Stimulated activated CD8-positive, alpha-beta memory T cell treated with anti-CD3 and anti-CD28 coated beads, Interleukin-15, amount 100 ng/mL, for 48 hours (primary cell): ENCODE measurements at regions not wholly inside any gene's neighbourhood (a gene's known extent, or its start where the extent isn't known, plus 50 kb on each side); places are given as distances from the start of the nearest gene placed in this dataset.

Source experiments
- DNase-seq, 2 donors: peaks; one replicate each; pipeline ENCODE4 v3.0.0-alpha.2; 2020; ENCODE audit warnings: low read depth in 2 of 2

DNA sequence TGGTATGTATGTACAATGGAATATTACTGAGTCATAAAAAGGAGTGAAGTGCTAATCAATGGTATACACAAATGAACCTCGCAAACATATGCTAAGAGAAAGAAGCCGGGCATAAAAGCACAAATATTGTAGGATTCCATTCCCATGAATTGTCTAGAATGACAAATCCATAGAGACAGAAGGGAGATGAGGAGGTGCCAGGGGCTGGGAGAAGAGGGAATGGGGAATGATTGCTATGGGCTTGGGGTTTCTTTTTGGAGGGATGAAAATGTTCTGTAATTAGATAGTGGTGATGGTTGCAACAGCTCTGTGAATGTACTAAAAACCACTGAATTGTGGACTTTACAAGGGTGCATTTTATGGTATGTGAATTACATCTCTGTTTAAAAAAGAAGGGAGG, 73.5 kb downstream of the GLI2 start:
- DNase-seq: no peak

DNA sequence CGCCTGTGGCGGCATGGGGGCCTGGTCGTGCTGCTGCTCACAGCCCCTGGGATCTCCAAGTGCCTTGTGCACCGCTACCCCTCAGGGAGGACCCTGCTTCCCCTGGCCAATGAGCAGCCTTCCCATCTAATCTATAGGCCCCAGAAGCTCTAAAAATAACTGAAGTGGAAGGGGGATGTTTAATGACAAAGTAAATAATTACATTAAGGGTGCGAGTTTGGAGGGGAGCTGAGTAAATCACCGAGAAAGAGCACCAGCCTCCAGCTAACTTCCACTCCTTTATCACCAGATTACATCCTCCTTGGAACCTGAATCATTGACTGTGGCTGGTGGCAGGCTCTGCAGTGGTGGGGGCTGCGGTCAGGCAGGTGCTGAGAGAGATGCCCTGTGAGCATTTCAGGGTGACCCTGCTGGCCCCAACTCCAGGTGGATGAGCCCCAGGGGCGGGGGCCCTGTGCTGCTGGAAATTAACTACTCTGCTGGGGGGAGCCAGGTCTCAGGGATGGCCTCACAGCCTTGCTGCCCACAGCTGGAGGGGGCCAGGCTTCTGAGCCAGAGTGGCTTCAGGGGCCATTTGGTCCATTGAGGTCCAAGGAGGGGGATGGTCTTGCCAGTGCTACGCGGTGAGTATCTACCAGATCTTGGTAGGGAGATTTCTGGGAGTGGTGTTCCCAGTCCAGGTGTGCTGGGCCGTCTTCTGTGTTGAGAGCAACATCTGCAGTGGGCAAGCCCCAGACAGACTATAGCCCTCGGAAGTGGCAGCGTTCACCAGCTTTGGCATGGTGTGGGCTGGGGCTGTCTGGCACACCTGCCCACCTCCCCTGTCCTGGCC, 74.2 kb downstream of the GLI2 start:
- DNase-seq: no peak

DNA sequence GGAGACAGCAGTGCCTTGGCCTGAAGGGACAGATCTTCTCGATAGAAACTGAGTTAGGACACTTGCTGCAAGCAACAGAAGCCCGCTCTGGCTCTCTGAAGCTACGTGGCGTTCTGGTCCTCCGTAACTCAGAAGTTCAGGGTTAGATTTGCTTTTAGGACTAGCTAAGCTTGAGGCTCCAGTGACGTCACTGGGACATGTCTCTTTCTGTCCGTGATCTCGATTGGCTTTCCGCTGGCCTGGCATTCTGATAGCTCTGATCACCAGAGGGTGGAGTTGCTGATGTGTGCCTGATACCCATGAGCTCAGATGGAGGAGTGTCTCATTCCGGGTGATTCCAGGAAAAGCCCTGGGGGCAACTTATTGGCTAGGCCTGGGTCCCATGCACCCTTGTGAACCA, 75.0 kb downstream of the GLI2 start:
- DNase-seq: no peak

DNA sequence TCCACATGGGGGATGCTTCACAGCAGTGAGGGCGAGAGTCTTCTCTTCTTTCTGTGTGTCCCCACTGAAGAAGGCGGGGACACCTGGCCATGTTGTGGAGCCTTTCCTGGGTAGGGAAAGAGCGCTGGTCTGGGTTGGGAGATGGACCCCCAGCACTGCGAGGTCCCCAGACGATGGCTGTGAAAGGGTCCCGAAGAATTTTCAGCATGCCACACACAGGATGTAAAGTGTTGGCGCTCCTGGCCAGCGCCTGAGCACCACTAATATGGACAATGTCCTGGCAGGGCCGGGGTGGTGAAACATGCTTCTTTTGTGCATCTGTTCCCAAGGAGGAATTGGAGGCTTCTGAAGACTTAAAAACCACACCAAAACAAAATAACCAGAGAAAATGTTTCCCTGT, 77.2 kb downstream of the GLI2 start:
- DNase-seq: no peak

DNA sequence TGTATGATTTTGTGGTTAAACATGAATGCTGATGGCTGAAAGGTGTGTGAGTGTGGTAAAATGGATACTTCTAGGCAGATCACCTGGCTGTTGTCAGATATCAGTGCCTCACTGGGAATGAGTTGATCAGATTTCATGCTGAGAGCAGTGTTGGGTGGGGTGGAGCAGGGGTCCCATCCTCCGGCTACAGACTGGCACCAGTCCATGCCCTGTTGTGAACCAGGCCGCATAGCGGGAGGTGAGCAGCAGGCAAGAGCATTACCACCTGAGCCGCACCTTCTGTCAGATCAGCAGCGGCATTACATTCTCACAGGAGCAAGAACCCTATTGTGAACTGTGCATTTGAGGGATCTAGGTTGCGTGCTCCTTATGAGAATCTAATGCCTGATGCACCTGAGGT, 78.7 kb downstream of the GLI2 start:
- DNase-seq: no peak

DNA sequence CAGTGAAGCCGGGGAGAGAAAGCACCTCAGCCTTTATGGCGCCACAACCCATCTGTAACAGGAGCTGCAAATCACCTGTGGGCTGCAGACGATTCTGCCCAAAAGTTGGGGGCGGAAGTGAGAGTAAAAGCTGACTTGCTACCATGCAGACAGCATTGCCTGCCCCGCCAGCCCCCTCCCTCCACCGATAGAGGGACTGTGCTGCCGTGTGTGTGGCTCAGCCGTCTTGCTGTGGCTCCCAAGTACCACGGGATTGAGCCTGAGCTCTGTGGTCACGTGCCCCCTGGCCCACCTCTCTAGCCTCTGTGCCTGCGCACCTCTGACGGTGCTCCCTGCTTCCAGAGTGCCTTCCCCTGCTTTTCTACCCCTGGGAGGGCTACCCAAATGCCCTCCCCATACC, 79.6 kb downstream of the GLI2 start:
- no peak for DNase-seq

DNA sequence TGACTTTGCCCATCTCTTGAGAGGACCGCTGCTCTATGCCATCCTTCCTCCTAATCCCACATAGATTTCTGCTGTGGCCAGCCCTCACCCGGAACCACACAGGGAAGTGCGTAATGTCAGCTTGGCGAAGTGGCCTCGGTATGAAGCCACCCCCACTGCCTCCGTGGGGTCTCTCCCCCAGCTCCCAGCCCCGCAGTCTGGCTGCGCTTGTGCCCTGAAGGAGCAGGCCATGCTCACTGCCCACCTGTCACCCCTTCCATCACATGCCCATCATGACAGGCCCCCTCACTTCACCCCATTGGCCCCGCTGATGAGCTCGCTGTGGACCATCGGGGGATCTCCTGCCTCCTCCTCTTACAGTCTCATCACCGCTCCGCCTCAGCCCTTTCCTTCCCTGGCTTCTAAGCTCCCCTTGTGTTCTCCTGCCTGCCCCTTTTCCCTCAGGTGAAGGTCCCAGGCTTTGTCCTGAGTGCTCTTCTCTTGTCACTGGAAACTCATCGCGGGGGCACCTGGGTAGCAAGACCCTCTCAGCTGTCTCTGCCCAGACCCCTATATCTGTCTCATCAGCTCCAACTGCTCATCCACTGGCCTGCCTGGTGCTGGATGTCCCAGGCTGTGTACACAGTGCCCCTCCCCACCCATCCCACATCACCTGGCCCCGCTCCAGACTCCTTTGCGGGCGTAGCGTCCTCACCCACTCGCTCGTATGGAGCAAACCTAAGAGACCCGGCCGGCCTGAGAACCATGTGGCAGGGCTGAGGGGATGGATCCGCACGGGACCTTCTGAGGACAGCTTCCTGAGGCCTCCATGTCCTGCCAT, 81.7 kb downstream of the GLI2 start:
- no peak for DNase-seq

DNA sequence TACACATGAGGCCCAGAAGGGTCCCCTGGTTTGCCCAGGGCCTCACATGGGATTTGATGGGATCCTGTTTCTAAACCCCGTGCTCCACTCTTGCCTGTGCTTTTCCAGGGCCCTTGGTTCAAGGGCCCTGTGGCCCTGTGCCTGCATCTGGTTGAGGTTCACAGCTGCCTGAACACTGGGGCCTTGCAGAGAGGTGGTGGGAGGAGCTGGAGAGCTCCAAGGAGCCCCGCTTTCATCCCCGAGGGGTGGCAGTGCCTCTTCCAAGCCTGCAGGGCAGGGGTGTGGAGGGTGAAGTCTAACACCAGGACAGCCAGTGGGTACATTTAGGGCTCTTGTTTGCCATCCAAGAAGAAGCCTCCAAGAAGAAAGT, 82.3 kb downstream of the GLI2 start:
- DNase-seq: no peak

DNA sequence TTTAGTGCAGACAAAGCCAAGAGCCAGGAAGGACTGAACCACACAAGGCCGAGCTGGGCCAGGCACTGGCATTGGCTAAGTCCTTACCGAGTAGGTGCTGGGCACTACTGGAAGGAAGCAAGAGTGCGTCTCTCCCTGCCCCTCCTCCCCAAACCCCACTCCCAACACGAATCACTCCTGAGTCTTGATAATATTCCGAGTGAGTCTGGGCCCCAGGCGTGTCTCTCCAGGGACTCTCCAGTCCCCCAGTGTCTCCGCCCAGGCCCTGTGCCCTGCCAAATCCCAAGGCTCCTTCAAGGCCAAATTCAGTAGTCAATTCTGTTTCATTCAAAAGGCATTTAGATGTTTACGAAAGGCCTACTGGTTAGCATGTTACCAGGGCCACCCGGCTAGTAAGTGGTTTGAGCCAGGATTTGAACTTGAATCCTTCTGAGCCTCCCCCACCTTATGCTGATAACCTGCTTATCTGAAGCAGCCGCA, 82.8 kb downstream of the GLI2 start:
- no peak for DNase-seq

DNA sequence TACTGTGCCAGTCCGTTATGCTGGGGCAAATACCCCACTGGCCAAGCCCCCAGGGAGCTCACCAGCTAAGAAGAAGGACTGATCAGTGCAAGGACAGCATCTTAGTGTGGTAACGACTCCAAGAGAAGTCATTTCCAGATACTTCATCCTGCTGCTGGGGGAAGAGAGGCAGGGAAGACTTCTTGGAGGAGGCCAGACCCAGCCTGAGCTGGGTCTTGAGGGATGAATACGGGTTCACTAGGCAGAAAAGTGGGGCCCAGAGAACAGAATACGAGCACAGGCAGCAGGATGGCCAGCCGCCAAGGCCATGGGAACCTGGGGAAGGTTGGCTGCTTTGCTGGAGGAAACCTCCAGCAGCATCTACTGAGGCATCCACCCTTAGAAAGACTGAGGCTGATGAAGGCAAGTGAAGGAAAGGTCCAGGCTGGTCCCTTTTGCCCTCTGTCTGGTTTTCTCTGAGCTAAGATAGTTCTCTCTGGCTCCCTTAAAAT, 84.1 kb downstream of the GLI2 start:
- no peak for DNase-seq

DNA sequence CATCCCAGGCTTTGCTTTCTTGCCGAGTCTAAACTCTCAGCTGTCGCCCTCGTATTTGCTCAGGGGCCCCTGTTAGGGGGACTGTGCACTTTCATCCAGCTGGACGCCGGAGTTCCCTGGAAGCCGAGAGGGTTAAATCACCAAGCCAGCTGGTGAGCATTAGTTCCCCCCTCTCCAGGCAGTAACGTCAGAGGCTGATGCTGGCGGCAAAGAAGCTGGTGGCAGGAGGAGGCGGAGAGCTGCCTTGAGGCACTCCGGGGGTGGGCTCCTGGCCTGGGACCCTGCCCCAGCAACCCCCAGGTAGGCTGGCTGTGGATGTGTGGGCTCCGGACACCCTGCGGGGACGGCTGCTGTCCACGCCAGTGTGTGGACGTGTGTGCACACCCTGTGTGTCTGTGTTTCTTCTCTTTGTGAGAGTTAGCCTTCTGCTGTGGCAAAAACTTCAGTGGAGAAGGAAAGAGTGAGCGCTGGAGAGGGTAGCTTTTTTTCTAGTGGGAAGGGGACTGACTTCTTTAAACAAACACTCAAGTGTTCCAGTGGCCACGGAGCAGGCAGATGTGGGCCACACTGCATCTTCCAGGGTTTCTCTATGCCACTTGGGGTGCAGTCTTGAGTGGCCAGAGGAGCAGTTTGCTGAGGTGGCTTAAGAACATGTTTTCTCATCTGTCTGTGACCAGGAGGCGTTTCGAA, 84.7 kb downstream of the GLI2 start:
- no peak for DNase-seq

DNA sequence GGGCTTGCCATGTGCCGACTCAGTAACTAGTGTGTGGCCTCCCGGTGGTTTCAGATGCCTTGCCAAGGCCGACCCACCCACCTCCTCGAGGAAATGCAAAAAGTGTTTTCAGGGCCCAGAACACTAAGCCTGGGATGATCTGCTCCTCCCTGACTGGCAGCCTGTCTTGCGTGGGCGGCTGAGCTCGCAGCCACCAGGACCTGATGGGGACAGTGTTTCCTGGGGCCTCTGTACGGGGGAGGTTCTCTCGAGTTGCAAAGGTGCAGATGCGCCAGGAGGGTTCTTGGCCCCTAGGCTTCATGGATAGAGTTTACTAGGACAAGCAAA, 85.2 kb downstream of the GLI2 start:
- no peak for DNase-seq

DNA sequence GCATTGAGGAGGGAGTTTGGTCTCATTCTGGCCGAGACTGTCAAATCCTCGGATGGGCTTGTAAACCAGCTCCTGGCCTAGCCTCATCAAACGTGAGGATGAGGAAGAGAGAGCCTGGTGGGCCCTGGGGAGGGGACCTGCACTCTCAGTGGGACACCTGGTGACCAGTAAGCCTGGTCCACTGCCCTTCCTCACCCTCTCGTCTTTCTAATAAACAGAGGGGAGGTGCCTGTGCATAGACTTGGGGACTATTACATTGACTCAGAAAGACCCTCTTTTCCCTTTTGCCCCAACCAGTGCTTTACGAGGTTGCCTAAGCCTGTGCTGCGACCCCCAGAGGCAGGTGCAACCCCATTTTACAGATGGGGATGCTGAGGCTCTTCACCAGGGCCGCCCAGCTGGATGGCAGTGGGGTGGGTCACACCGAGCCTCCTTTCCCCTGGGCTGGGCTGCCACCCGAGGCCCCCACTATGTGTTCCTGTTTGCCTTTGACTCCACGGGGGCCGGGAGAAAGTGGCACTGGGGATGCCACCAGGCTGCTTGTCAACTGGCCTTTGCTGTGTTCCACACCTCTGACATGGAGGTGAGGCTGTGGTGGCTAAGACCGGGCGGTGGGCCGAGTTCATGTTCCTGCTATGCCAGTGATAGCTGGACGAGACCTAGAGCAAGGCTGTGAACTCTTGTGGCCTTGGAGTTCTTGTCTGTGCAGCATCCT, 85.9 kb downstream of the GLI2 start:
- DNase-seq: no peak

DNA sequence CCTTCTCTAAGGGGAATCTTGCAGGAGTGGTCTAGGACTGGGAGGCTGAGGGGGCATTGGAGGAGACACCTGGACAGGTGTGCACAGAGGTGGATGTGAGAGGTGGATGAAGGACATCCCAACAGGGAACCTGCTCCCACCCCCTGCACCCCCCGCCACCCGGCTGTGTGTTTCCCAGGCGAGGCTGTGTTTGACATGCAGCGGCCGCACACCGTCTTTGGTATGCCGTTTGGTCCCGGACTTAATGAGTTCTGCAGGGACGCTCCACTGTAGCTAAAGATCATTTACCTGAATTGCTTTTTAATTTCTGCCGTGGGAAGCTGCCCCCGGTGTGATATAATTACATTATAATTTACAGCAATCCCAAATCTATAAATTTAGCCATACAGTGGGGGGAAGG, 87.3 kb downstream of the GLI2 start:
- DNase-seq: no peak

DNA sequence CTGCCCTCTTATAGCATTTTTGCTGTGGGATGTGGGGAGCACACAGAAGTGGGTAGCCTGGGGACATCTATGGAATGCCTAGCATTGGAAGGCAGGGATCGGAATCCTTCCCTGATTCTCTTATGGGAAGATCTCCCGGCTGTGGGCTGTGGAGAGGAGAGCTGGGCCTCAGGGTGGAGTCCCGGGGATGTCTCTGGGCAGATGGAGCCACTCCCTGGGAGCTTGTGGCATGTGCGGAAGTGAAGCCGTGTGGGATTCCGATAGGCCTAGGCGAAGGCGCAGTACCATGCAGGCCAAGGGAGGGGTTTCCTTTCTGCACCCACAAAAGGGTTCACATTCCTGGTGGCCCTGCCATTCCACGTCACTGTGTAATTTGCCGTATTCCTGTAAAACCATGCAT, 87.9 kb downstream of the GLI2 start:
- DNase-seq: no peak

DNA sequence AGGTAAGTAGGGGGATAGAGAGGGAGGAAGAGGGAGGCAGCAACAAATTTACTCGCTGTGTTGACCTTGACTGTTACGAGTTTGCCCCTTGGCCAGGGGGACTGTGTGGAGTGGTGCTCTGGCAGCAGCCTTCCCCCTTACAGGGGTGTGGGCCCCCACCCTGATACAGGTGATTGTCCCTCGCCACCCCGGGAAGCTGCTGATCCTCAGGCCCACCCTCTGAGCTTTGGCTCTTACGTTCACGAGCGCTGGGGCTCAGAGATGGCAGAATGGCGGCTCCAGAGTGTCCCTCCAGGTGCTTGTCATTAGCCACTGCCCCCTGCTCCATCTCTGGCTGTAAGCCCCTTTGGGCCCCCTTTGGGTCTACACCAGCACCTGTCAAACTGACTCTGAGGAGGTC, 88.6 kb downstream of the GLI2 start:
- DNase-seq: no peak

DNA sequence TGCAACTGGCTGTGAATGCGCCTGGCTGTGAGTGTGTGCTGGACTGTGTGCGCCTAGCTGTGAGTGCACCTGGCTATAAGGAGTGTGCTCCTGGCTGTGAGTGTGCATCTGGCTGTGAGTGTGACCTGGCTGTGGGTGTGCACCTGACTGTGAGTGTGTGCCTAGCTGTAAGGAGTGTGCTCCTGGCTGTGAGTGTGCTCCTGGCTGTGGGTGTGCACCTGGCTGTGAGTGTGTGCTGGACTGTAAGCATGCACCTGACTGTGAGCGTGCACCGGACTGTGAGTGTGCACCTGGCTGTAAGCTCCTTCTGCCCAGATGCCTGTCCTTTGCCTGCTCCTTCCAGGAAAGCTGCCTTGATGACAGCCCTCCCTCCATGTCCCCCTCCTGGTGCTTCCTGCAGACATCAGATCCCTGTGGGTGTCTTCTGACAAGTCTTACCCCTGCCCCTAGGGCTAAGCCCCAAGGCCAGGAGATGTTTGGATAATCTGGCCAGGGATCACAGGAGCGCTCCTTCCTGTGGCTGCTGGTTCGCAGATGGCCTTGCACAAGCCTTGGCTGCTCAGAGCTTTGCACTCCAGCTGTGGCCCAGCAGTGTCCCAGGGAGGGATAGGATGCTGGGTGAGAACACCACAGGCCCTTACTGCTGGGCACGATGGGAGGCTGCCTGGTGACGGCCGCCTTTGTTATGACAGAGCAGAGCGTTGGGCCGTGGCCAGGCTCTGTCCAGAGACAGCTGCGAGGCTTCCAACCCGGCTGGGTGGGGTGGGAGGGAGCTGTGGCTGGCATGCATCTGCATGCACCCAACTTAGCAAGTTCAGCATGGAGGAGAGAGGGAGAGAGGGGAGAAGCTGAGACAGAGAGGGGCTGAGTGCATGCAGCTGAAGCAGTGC, 89.9 kb downstream of the GLI2 start:
- DNase-seq: no peak

DNA sequence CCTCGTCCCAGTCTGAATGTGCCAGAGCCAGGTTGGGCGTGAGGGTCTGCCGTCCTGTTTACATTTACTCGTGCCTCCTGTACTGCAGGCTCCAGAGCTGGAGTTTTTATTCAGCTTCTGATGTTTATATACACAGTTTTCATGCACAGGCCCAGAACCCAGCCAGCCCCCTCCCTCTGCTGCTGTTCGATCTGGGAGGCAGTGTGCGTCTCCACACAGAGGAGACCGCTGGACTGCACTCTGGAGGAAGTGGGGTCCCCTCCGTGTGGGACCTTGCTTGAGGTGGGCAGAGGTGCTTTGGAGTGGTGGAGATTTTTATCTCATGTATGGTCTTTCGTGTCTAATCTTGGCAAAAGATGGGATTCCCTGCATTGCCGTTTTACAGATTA, 90.6 kb downstream of the GLI2 start:
- no peak for DNase-seq

DNA sequence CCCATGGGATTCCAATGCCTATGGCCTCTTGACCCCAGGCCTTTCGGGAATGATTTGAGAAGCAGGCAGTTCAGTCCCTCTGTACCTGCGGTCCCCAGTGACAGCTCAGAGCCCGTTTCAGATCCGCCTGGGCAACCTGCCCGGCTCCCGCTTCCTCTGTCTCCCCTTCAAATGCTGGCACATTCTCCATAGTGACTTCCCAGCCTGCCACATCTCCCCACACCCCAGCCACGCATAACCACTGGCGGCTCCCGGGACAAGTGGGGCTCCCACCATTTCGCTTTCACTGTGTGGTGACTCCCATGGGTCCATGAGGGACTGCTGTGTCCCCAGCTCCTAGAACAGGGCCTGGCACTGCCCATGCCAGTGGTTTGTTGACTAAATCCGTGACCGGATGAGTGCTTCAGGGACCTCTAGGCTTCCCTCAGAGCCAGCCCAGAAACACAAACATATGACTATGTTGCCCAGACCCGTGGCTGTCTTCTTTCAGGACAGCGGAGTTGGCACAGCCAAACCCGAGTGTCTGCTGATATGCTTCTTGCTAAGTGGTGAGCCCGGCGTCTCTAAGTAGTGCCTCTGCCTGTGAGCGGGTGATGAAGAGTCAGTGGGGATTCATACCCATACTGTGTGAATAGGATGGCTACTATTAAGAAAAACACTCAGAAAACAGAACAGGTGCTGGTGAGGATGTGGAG, 91.2 kb downstream of the GLI2 start:
- DNase-seq: no peak

DNA sequence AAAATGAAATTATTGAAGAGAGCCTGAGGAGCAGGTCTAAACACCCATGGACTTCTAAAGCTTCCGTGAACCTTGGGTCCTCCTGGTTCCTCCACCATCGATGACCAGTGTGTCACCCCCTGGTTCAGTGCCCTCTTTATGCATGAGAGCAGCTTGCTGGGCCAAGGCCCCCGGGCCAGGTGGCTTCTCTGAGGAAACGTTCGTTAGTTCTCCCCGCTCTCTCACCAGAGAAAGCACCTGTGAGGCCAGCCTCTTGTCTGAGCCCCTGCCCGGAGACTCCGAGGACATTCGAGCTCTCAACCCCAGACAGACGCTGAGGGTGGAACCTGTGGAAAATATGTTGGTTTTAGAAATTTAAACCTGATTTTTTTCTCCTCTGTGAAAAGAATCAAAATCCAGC, 92.4 kb downstream of the GLI2 start:
- no peak for DNase-seq
